DLD1 (cell line): ENCODE measurements at regions not wholly inside any gene's neighbourhood (a gene's known extent, or its start where the extent isn't known, plus 50 kb on each side); places are given as distances from the start of the nearest gene placed in this dataset.

ENCODE experiments used
- in situ Hi-C: cut with HindIII; loops from 2 replicates; pipeline ENCODE4 v1.10.0; 2017; ENCODE audit warnings: low sequenced_read_pairs

DNA sequence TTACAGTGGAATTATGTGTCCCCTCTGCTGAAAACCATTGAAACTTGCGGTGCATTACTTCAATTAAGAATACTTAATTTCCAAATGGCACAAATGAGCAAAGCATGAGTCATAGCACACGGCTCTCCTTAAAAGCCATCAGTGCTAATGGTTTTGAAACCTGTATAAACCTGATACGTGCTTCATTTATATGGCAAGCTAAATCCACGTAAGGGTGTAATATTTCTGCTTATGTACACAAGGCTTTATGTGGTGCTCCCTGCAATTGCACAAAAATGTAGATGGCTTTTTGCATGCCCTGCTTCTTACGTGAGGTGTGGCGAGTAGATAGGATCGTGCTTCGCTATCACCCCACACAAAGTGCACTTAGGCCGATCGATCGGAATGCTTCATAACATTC lies 840.9 kb downstream of the GALR1 start:
- in situ Hi-C loops = no loop called here

DNA sequence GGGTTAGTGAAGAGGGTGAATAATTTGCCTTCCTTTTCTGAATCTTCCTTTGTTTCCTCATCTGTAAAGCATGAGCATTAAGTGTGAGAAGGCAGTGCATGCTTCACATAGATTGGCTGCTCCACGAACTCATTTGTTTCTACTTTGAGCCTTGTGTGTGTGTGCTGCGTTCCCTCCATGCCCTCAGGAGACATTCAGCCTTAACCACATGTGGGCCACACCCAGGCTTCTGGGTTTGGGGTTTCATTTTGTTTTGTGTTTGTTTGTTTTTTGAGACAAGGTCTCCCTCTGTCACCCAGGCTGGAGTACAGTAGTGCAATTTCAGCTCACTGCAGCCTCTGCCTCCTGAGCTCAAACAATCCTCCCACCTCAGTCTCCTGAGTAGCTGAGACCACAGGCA lies 843.3 kb downstream of the GALR1 start:
- in situ Hi-C loops = no loop called here

DNA sequence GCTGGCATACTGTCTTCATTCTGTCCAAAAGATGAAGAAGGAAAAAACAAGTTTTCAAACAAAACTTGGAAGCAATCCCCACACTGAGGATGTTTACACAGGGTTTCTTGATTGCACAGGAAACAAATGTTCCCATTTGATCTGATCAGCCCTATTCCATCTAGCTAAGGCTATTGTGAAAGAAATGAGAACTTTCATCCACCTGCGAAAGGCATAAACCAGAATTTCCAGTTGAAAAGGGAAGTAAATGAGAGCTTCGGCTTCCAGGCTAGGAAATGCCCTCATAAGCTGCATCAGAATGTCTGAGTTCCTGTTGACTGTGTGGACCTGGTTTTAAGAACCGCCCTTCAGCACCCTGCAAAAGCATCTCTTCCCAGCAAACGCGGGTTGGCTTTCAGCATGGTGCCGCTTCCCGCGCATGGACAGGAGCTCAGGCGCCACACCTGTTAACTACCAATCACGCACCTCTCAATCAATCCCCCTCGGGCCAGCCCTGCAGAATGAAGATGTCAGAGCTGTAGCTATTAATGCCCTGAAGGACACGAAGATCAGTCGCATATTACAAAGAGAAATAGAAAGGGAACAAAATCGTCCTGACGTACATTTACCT lies 850.4 kb downstream of the GALR1 start:
- in situ Hi-C loops = no loop called here

DNA sequence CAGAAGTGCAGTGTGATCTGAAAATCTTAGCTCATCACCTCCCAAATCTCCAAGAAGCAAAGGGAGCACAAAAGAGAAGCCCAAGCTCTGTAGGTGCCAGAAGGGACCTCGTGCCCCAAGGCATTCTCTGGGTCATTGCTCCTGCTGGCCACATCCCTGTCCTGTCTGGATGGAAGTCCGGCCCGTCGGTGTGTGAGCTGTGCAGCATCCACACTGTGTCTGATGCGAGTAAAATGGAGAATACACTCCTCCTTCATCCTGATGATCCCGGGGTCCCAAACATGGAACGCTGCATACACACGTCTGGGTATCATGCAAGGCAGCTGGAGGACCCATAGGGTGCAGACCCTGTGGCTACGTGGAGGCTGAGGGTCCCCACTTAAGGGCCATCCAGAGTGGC lies 851.4 kb downstream of the GALR1 start:
- in situ Hi-C loops = no loop called here

DNA sequence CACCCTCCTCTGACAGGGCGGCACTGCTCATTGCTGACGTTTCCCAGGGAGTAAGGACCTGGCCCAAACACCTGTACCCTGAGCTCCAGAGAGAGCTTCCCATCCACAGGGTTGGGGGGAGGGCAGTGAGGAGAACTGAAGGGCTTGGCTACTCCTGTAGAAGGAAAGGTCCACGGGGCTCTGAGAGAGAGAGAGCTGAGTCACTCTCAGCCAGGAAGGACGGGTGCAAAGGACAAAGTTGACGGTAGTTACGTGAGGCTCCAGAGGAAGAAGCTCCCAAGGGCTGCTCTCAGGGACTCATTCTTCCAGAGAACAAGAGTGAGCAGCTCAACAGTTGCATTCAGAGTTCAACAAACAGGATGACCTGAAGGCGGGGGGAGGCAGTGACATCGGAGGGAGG lies 852.5 kb downstream of the GALR1 start:
- in situ Hi-C loops = no loop called here

- in situ Hi-C loops = loop anchor here (5.0 kb wide), 1 partner anchor 33 kb away; no protein-coding TSS in a partner anchor
Measured at GRCh38 chr18:78105611-78106010, 856.0 kb downstream of the GALR1 start.

- in situ Hi-C loops = loop anchor here (5.0 kb wide), 1 partner anchor 35 kb away; no protein-coding TSS in a partner anchor
Measured at GRCh38 chr18:78106946-78107345, 857.3 kb downstream of the GALR1 start.

DNA sequence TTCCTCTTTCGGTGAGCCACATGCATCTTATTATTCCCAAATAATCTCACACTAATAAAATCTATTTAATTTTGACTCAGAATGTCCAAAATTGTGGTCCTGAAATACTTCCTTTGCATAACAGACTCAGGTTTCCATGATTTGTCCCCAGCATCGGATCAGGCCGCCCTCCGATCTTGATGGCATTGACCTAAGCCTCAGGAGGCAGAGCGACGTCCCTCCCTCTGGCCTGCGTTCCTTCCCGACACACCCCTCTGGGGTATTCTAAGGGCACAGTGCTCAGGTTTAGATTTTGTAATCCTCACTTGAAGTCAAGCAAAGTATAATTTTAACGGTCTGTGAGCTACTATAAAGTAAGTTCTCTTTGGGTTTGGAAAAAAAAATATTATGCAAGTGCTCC lies 857.7 kb downstream of the GALR1 start:
- in situ Hi-C loops = loop anchor here (5.0 kb wide), 1 partner anchor 35 kb away; no protein-coding TSS in a partner anchor

- in situ Hi-C loops = loop anchor here (5.0 kb wide), 1 partner anchor 36 kb away; no protein-coding TSS in a partner anchor
Measured at GRCh38 chr18:78108554-78108953, 858.9 kb downstream of the GALR1 start.

GRCh38 chr18:78113136-78113939 lies 863.7 kb downstream of the GALR1 start:
- in situ Hi-C loops = no loop called here

GRCh38 chr18:78113940-78114251 lies 864.2 kb downstream of the GALR1 start:
- in situ Hi-C loops = no loop called here

GRCh38 chr18:78115896-78116561 lies 863.6 kb upstream of the SALL3 start:
- in situ Hi-C loops = no loop called here

DNA sequence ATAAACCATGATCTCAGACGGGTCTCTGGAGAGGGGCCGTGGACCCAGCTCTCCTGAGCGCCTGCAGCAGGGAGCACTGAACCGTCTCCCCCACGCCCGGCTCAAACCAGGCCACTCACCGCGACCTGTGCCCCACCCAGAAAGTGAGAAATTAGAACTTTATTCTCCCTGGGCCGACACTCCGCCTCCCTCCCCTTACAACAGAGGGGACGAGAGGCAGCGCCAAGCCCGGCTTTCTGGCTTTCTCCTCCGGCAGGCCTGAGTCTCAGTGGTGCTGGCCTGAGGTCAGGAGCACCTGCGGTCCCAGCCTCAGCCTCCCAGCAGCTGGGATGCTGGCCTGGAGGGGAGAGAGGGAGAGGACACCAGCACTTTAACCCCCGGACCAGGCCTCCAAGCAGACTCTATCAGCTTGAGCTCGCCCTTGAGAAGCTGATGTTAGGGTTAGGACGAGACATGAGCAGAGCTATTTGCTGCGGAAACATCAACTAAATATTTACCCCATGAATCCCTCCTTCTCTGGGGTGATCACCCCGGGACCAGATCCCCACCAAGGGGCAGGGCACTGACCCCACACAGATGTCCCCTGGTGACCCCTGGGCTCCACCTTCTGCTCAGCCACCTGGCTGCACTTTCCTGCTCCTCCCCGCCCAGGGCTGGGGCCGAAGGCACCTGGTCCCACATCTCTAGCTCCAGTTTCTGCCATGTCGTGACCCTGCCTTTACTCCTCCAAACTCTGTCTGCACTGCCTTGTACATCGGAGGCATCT lies 856.3 kb upstream of the SALL3 start:
- in situ Hi-C loops = no loop called here

DNA sequence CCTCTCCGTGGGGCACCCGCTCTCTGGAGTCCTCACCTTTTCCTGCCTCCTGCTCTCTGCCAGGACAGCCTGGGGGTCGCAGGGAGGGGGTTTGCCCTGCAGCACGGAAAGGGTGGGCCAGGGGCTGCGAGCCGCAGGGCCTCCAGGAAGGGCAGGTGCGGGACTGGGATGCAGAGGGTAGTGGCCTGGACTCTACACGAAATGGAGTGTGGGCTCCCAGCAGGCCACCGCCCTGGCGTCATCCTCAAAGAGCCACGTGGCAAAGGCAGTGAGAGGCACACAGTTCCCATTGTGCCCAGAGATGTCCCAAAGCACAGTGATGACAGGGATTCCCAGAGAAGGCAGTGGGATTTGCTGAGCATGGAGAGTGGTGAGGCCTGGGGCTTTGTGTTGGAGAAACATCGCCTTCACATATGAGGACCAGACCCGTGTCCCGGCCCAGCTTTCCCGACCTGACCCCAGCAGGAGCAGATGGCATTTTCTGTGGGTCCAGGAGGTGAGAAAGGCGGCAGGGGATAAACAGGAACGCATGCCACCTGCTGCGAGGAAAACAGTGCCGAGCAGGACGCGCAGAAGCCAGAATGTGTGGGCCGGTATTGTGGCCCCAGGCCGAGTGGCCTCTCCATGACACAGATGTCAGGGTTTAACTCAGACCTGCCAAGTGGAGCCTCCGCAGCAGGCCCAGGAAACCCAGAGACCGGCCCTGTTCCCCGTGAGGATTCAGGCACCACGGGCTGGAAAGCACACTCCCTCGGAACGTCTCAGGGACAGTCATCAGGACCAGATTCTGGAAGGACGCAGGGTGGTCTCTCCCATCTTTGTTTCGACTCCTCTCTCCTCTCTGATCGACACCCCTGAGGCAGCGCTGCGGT lies 855.5 kb upstream of the SALL3 start:
- in situ Hi-C loops = no loop called here

GRCh38 chr18:78125206-78125896 lies 854.3 kb upstream of the SALL3 start:
- in situ Hi-C loops = no loop called here

DNA sequence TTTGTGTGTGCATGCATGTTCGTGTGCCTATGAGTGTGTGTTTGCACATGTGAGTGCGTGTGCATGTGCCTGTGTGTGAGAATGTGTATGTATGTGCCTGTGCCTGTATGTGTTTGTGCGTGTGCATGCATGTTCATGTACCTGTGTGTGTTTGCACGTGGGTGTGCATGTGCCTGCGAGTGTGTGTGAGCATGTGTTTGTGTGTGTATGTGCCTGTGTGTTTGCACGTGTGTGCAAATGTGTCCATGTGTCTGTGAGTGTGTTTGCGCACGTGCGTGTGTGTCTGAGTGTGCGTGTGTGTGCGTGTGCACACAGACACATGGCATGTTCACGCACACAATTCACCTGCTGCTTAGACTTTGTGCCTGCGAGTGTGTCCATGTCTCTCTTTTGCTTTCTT lies 853.5 kb upstream of the SALL3 start:
- in situ Hi-C loops = no loop called here

- in situ Hi-C loops = no loop called here
Measured at GRCh38 chr18:78126536-78126935, 853.1 kb upstream of the SALL3 start.

- in situ Hi-C loops = no loop called here
Measured at GRCh38 chr18:78127041-78127440, 852.6 kb upstream of the SALL3 start.

- in situ Hi-C loops = no loop called here
Measured at GRCh38 chr18:78128004-78128403, 851.6 kb upstream of the SALL3 start.

DNA sequence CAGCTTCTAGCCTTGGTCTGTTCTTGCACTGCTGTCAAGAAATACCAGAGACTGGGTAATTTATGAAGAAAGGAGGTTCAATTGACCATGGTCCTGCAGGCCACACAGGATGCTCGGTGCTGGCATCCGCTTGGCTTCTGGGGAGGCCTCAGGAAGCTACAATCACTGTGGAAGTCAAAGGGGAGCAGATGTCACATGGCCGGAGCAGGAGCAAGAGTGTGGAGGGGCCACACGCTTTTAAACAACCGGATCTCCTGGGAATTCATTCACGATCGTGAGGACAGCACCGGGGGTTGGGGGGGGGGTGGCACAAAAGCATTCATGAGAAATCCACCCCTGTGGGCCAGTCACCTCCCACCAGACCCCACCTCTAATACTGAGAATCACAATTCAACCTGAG lies 850.4 kb upstream of the SALL3 start:
- in situ Hi-C loops = no loop called here
